Coronary artery (tissue), 2 donors: ENCODE measurements at regions not wholly inside any gene's neighbourhood (a gene's known extent, or its start where the extent isn't known, plus 50 kb on each side); places are given as distances from the start of the nearest gene placed in this dataset.

Experiments
- DNase-seq: peaks from one replicate; pipeline ENCODE4 v3.0.0-alpha.2; 2017; ENCODE audit warnings: low spot score
- H3K27ac ChIP-seq, 2 donors: fragments of 200-600 bp; sonication (generic); one replicate each; pipeline ENCODE4 v1.5.1; 2016 to 2019
- H3K4me3 ChIP-seq: fragments of 200-600 bp; sonication (generic); 2 replicates; pipeline ENCODE4 v1.5.1; 2016; ENCODE audit warnings: mild to moderate bottlenecking, moderate library complexity
- CTCF ChIP-seq: fragments of 200-600 bp; sonication (generic); IDR thresholded peaks from one replicate; pipeline ENCODE4 v1.5.1; 2019; ENCODE audit warnings: antibody characterized with exemption

GRCh38 chr5:56359809-56360685 is 126.9 kb upstream of the ANKRD55 start:
- TF ChIP-seq CTCF: no peak
- DNase-seq: no peak
- H3K27ac ChIP-seq: peak overlapping the region in 1 of 2 donors; percentile 17
- no peak overlapping the region for H3K4me3 ChIP-seq

GRCh38 chr5:56358703-56359681 is 125.9 kb upstream of the ANKRD55 start:
- TF ChIP-seq CTCF: no peak

GRCh38 chr5:56358046-56358445 is 124.9 kb upstream of the ANKRD55 start:
- no peak for DNase-seq
- Histone ChIP-seq H3K27ac (no peak overlapping the region), H3K4me3 (no peak overlapping the region)
- no peak for TF ChIP-seq CTCF

More at GRCh38 chr5:56358703-56359681, 125.9 kb upstream of the ANKRD55 start:
- no peak overlapping the region for H3K4me3 ChIP-seq
- no peak for DNase-seq
- peak overlapping the region; percentile 17 to 27 for H3K27ac ChIP-seq

- no peak for DNase-seq
- Histone ChIP-seq H3K27ac (no peak overlapping the region), H3K4me3 (no peak overlapping the region)
- TF ChIP-seq CTCF: no peak
These were observed 124.3 kb upstream of the ANKRD55 start for GRCh38 chr5:56357426-56357825.

- TF ChIP-seq CTCF: no peak
- H3K27ac ChIP-seq: no peak overlapping the region
- H3K4me3 ChIP-seq: no peak overlapping the region
- DNase-seq: no peak
These were observed 123.7 kb upstream of the ANKRD55 start for GRCh38 chr5:56356836-56357160.

- DNase-seq: no peak
- H3K27ac ChIP-seq: no peak overlapping the region
- H3K4me3 ChIP-seq: no peak overlapping the region
- TF ChIP-seq CTCF: no peak
These were observed 123.1 kb upstream of the ANKRD55 start for GRCh38 chr5:56356121-56356835.
